HUES6 (cell line): ENCODE measurements at regions not wholly inside any gene's neighbourhood (a gene's known extent, or its start where the extent isn't known, plus 50 kb on each side); places are given as distances from the start of the nearest gene placed in this dataset.
A peak's percentile ranks its signal among the peaks of the same experiment; 100 is the strongest.
"Not testable (repeated sequence)": the region's sequence is repeated elsewhere in the genome, so short reads cannot be mapped to it uniquely, and the experiment has no call there.

Source experiments
- H3K27ac ChIP-seq: 2 replicates; pipeline ENCODE4 v1.7.0; 2013; ENCODE audit warnings: low read depth, mild to moderate bottlenecking, low read length, inconsistent platforms
- H3K27me3 ChIP-seq: 2 replicates; pipeline ENCODE4 v1.6.1; 2013; ENCODE audit warnings: low read length; ENCODE audit not compliant: control insufficient read depth, insufficient read depth
- H3K36me3 ChIP-seq: 2 replicates; pipeline ENCODE4 v1.6.1; 2013; ENCODE audit warnings: low read length; ENCODE audit not compliant: control insufficient read depth, insufficient read depth
- H3K4me1 ChIP-seq: 2 replicates; pipeline ENCODE4 v1.6.1; 2013; ENCODE audit warnings: low read length; ENCODE audit not compliant: control insufficient read depth, insufficient read depth
- H3K4me3 ChIP-seq: 2 replicates; pipeline ENCODE4 v1.5.1; 2013; ENCODE audit warnings: low read depth, low read length
- H3K9ac ChIP-seq: one replicate; pipeline ENCODE4 v1.6.1; 2013; ENCODE audit warnings: mild to moderate bottlenecking, low read length
- H3K9me3 ChIP-seq: 2 replicates; pipeline ENCODE4 v1.6.1; 2013; ENCODE audit warnings: low read depth, low read length; ENCODE audit not compliant: control insufficient read depth, insufficient read depth

DNA sequence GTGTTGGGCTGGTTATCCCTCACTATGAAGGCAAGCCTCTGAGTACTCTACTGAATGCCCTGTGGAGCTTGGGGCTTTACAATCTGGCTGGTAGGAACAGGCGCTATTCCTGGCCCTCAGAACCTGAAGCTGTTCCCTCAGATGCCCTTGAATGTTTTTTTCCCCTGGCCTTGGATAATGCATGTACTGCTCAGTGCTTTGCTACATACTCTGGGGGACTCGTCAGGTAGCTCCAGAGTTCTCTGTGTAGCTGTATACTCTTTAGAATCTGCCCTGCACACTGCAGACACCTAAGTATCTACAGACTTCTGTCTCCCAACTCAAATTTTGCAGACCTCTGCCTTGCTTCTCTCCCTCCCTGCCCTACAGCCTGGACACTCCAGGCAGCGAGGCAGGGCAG, 93.2 kb downstream of the PROP1 start:
- H3K9me3 ChIP-seq, H3K36me3 ChIP-seq, H3K9ac ChIP-seq, H3K4me3 ChIP-seq, H3K27ac ChIP-seq, H3K4me1 ChIP-seq, H3K27me3 ChIP-seq: not testable (repeated sequence)

DNA sequence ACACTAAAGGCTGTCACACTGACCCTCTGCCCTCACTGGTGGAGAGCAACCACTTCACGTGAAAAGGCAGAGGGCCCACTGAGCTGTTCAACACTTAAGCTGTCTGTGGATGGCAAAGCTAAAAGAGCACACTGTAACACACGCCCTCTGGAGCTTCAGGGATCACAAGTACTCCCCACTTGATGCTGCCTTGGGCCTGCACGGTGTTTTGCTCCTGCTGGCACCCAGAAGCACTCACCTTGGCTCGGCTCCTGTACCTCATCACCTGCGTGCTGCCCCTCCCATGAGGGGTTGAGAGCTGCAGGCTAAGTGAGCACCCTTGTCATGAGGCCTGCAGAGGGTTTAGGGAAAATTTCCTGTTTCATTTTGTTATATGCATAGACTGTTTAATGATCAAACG, 96.0 kb downstream of the PROP1 start:
- not testable (repeated sequence) for H3K36me3 ChIP-seq, H3K27ac ChIP-seq, H3K27me3 ChIP-seq

DNA sequence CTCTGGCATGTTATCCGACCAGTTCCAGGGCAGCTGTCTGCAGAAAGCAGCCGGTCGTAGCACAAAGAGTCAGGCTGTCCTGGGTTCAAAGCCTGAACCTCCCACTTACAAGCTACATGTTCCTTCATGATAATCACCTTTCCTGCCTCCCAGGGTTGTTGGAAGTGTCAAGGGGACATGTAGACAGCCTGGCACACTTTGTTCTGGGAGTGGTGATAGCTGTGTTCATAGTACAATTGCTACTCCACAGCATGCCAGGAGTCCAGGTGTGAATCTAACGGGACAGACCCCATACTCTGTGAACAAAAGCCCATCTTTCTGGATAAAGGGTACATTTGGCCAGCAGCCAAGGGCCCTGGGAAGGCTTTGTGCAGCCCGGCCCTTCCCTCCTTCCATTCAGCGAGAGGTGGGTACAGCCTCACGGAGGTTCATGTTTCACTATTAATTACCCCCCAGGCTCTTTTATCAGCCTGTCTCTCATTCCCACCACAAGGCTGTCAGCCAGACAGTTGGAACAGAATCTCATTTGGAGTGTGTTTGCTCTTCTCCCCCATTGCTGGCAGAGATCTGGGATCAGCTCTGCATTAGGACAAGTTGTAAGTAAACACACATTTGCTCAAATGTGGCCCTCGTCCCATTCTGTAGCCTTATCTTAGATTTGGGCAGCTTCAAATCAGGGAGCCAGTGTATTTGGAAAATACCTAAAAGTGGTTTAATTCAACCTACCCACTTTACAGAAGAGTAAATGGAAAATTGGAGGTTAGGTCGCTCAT, 101.2 kb downstream of the PROP1 start:
- H3K27ac ChIP-seq, H3K4me3 ChIP-seq, H3K36me3 ChIP-seq, H3K9me3 ChIP-seq, H3K9ac ChIP-seq, H3K27me3 ChIP-seq, H3K4me1 ChIP-seq: not testable (repeated sequence)

More for the DNA sequence above, 96.0 kb downstream of the PROP1 start:
- not testable (repeated sequence) for H3K4me3 ChIP-seq, H3K9me3 ChIP-seq, H3K4me1 ChIP-seq, H3K9ac ChIP-seq

DNA sequence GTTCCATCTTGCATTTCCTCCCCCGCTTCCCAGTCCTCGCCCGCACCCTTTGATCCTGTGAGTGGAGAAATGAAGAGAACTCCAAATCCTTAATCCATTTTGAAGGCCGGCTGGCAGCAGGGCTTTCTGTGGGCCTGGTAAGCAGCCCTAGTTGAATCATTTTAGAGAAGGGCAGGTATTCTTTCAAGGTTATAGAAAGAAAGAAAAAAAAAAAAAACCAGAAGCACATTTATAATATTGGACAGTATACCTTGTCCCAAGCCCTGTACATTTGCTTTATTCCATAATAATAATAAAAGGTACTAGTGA, 103.7 kb downstream of the PROP1 start:
- H3K27ac ChIP-seq, H3K27me3 ChIP-seq, H3K4me3 ChIP-seq, H3K36me3 ChIP-seq, H3K9ac ChIP-seq, H3K4me1 ChIP-seq, H3K9me3 ChIP-seq: not testable (repeated sequence)

DNA sequence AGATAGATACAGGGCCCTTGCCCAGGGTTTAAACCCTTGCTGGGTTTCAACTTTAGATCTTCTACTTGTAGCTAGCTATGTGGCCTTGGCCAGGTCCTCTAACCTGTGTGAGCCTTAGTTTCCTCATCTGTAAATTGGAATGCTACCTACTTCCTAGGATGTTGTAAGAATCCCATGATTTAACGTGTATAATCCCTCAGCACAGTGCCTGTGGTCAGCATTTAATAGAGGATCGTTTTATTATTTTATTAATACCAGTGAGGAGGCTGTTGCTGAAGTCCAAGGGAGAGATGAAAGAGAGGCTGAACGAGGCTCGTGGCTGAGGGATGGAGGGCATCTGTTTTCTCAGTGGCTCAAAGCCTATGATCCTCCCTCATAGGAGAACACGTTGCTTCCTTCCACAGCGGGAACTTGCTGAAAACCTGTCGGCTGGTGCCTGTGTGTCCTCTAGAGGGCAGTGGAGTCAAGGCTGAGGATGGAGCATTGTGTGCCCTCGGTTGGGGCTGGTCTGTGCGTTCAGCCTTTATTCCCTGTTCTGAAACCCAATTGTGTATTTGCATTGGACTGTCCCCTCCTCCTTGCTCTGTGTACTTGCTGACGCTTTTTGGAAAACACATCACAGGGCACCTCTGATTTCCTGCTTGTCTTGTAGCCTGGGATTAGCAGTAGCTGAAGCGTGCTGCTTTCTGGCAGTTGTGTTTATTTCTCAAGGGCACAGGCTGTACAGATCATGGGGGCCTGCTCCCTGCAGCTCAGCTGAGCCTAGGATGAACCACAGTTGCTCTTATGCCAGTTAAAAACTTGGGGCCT, 104.3 kb downstream of the PROP1 start:
- H3K27me3 ChIP-seq, H3K27ac ChIP-seq, H3K9ac ChIP-seq, H3K4me1 ChIP-seq, H3K9me3 ChIP-seq, H3K36me3 ChIP-seq, H3K4me3 ChIP-seq: not testable (repeated sequence)

DNA sequence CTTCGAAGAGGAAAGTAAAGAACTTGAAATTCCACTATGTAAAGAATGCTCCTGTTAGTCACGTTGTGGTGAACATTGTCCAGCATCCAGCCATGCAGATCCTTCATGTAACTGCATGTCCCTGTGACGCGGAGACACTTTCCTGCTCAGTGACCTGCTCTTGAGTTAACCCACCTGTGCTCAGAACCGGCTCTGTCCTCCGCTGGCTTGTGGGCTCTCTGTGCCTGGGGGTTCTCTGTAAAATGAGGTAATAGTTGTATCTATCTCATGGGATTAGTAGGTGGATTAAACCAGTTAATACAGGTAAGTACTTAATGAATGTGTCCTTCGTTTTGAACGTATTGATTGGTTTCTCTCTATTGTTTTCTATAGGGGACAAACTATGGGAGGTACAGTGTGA, 100.6 kb upstream of the FAM153A start:
- not testable (repeated sequence) for H3K4me3 ChIP-seq, H3K9me3 ChIP-seq, H3K27me3 ChIP-seq, H3K4me1 ChIP-seq, H3K9ac ChIP-seq, H3K27ac ChIP-seq
- H3K36me3 ChIP-seq: peaks cover 11% of the 10 kb centered on the region

DNA sequence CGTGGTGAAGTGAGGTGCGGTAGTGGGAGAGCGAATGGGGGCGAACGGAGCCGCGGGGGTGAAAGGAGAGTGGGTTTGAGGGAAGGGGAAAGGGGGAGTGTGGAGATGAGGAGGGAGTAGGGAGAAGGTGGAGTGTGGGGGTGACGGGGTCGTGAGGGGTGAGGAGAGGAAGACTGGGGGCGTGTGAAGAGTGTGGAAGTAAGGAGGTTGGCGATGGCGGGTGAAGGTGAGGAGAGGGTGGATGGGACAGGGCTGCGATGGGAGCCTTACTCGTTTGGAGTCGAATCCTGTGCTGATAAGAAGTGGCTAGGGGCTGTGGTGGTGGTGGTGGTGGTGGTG, 93.2 kb upstream of the FAM153A start:
- Histone ChIP-seq H3K4me3 (peak overlapping the region; percentile 62), H3K9ac (peak overlapping the region; percentile 48)
- H3K27me3 ChIP-seq, H3K27ac ChIP-seq, H3K36me3 ChIP-seq, H3K4me1 ChIP-seq, H3K9me3 ChIP-seq: not testable (repeated sequence)

DNA sequence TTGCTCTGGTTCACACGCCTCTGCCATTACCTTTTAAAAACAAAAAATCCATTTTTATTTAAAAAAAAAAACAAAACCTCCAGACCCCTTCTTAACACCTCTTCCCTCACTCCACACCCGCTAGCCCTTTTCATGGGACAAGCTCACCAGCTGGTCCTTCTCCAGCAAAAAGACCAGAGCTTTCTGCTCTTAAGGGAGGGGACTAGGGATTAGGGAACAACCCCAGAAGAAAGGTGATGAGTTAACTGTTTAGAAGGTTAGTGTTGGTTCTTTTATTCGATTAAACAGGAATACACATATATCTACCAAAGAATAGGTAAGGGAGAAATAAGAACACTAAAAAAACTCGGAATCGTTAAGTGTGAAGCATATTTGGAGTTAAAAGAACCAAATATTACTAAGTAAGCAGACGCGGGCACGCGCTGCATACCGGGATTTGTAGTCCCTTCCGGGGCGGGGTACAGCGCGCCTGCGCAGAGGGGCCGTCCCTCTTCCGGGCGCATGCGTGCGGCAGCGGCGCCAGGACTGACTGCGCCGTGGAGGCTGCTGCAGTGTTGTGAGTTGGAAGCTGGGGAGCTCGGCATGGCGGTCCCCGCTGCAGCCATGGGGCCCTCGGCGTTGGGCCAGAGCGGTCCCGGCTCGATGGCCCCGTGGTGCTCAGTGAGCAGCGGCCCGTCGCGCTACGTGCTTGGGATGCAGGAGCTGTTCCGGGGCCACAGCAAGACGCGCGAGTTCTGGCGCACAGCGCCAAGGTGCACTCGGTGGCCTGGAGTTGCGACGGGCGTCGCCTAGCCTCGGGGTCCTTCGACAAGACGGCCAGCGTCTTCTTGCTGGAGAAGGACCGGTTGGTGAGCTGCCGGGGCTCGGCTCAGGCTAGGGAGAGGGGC, 92.6 kb upstream of the FAM153A start:
- H3K27me3 ChIP-seq, H3K9me3 ChIP-seq, H3K27ac ChIP-seq, H3K4me1 ChIP-seq, H3K9ac ChIP-seq, H3K36me3 ChIP-seq: not testable (repeated sequence)
- peak overlapping the region; percentile 50 for H3K4me3 ChIP-seq

DNA sequence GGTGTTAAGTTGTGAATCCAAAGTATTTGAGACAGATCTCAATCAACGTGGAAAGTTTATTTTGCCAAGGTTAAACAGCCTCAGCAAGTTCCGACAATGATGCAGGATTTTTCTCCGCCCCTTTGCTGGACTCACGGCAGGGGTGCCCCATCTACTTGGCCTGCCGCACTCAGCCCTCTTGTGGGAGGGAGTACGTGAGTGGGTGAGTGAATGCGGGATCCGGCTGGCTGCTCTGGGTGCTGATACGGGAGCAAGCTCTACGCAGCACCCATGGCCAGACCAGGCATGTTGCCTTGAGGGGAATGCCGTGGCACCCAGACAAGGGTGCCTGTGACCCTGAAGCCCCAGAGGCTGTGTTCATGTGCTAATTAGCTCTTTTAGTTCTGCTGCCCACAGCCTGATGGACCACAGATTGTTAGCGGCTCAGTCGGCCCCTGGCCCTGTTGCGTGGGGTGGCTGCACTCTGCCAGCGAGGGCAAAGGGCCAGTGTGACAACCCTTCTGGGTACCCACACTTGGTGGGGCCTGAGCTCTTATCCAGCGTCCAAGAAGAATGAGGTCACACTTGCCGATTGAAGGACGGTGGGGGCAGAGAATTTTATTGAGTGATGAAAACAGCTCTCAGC, 81.2 kb upstream of the FAM153A start:
- H3K4me3 ChIP-seq, H3K27me3 ChIP-seq, H3K9ac ChIP-seq, H3K27ac ChIP-seq, H3K9me3 ChIP-seq, H3K36me3 ChIP-seq, H3K4me1 ChIP-seq: not testable (repeated sequence)

DNA sequence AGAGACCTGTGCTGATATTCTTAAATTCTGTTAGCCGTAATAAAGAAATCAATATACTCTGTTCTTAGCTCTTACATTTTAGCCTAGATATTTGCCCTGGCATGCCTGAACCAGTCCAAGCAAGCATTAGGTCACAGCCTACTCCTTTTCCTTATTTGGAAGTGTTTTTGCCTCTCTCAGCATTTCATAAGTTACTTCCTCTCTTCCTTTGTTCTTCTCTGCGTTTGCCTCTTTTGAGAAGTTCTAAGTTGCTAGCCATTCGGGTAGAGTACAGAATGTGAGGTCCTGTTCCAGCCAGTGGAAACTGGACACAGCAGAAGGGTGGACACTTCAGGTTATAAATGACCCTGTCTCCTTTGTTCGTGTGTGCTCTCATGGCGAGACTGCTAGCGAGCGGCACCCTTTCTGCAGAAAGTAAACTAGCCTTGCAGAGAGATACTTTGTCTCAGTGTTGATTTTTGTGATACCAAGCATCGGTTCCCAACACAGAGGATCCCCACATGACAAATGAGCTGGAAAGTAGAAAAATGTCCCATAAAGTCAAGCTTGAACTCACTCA, 75.0 kb upstream of the FAM153A start:
- H3K27me3 ChIP-seq, H3K27ac ChIP-seq, H3K9ac ChIP-seq, H3K4me1 ChIP-seq, H3K9me3 ChIP-seq, H3K36me3 ChIP-seq, H3K4me3 ChIP-seq: not testable (repeated sequence)

DNA sequence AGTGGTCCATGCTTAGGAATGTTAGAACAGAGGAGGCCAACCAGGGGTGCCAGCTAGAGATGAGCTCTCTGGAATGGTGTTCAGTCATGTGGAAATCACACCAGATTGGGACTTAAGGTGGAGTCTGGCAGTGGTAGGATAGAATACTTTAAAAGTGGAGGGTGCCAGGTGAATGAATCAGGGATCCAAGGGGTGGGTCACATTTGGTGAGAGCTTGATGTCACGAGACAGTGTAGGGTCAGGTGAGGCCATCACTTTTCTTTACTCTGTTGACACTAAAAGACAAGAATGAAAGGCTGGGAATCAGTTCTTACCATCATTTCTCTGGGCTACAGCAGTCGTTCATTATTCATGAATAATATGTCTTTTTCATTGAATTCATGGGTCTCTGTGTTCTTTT, 73.8 kb upstream of the FAM153A start:
- H3K27ac ChIP-seq, H3K9me3 ChIP-seq, H3K27me3 ChIP-seq, H3K4me3 ChIP-seq, H3K4me1 ChIP-seq, H3K36me3 ChIP-seq, H3K9ac ChIP-seq: not testable (repeated sequence)
